ENCODE measurements at regions not wholly inside any gene's neighbourhood (a gene's known extent, or its start where the extent isn't known, plus 50 kb on each side); places are given as distances from the start of the nearest gene placed in this dataset.
"Not testable (repeated sequence)": the region's sequence is repeated elsewhere in the genome, so short reads cannot be mapped to it uniquely, and the experiment has no call there.

GRCh38 chr18:998936-999335 lies 94.3 kb downstream of the ADCYAP1 start:
- no peak for DNase-seq

- DNase-seq: no peak
Observed at GRCh38 chr18:1002653-1003178, 98.0 kb downstream of the ADCYAP1 start.

- no peak for DNase-seq
Observed at GRCh38 chr18:1003499-1003898, 98.8 kb downstream of the ADCYAP1 start.

GRCh38 chr18:1006304-1006703 lies 101.6 kb downstream of the ADCYAP1 start:
- DNase-seq: no peak

- no peak for DNase-seq
Observed at GRCh38 chr18:1006965-1007364, 102.3 kb downstream of the ADCYAP1 start.

GRCh38 chr18:1011349-1011748 lies 106.7 kb downstream of the ADCYAP1 start:
- DNase-seq: no peak

- no peak for DNase-seq
Observed at GRCh38 chr18:1012775-1013174, 108.1 kb downstream of the ADCYAP1 start.

- no peak for DNase-seq
Observed at GRCh38 chr18:1013951-1014350, 109.3 kb downstream of the ADCYAP1 start.

GRCh38 chr18:1014509-1014908 lies 109.8 kb downstream of the ADCYAP1 start:
- DNase-seq: no peak

GRCh38 chr18:1014951-1015624 lies 110.4 kb downstream of the ADCYAP1 start:
- DNase-seq: no peak

- DNase-seq: no peak
Observed at GRCh38 chr18:1015777-1016176, 111.1 kb downstream of the ADCYAP1 start.

GRCh38 chr18:1017227-1018058 lies 112.8 kb downstream of the ADCYAP1 start:
- no peak for DNase-seq

- no peak for DNase-seq
Observed at GRCh38 chr18:1018181-1018681, 113.6 kb downstream of the ADCYAP1 start.

GRCh38 chr18:1019191-1019590 lies 114.5 kb downstream of the ADCYAP1 start:
- no peak for DNase-seq

- DNase-seq: no peak
Observed at GRCh38 chr18:1020731-1021344, 116.2 kb downstream of the ADCYAP1 start.

GRCh38 chr18:1026930-1027329 lies 122.3 kb downstream of the ADCYAP1 start:
- DNase-seq: no peak

GRCh38 chr18:1033092-1033491 lies 128.4 kb downstream of the ADCYAP1 start:
- DNase-seq: not testable (repeated sequence)

- no peak for DNase-seq
Observed at GRCh38 chr18:1034971-1035370, 130.3 kb downstream of the ADCYAP1 start.

- no peak for DNase-seq
Observed at GRCh38 chr18:1036926-1037325, 132.3 kb downstream of the ADCYAP1 start.

GRCh38 chr18:1037776-1038175 lies 133.1 kb downstream of the ADCYAP1 start:
- DNase-seq: no peak

GRCh38 chr18:1039421-1039820 lies 134.8 kb downstream of the ADCYAP1 start:
- no peak for DNase-seq

GRCh38 chr18:1043039-1043438 lies 138.4 kb downstream of the ADCYAP1 start:
- not testable (repeated sequence) for DNase-seq

- no peak for DNase-seq
Observed at GRCh38 chr18:1045658-1046057, 141.0 kb downstream of the ADCYAP1 start.
